Loucy (cell line): ENCODE measurements at regions not wholly inside any gene's neighbourhood (a gene's known extent, or its start where the extent isn't known, plus 50 kb on each side); places are given as distances from the start of the nearest gene placed in this dataset.
"Not testable (repeated sequence)": the region's sequence is repeated elsewhere in the genome, so short reads cannot be mapped to it uniquely, and the experiment has no call there.

ENCODE experiments used
- H2AFZ ChIP-seq: fragments of 200-600 bp; sonication (generic); 2 replicates; pipeline ENCODE4 v1.6.0; 2016; ENCODE audit warnings: antibody characterized with exemption, mild to moderate bottlenecking, low read length, moderate library complexity
- H3F3A ChIP-seq: fragments of 200-600 bp; 2 replicates; pipeline ENCODE4 v1.6.0; 2016; ENCODE audit warnings: antibody characterized with exemption, low read depth, mild to moderate bottlenecking
- H3K27me3 ChIP-seq: fragments of 200-600 bp; sonication (generic); 2 replicates; pipeline ENCODE4 v1.6.1; 2014; ENCODE audit warnings: low read length, mild to moderate bottlenecking; ENCODE audit not compliant: insufficient read depth, poor library complexity, severe bottlenecking
- H3K36me3 ChIP-seq: fragments of 200-600 bp; sonication (generic); 2 replicates; pipeline ENCODE4 v1.6.1; 2016; ENCODE audit warnings: low read length; ENCODE audit not compliant: insufficient read depth
- H3K4me1 ChIP-seq: fragments of 200-600 bp; sonication (generic); 2 replicates; pipeline ENCODE4 v1.5.1; 2014; ENCODE audit warnings: low read length, mild to moderate bottlenecking; ENCODE audit not compliant: insufficient read depth, poor library complexity, severe bottlenecking
- H3K4me2 ChIP-seq: fragments of 200-600 bp; sonication (generic); 2 replicates; pipeline ENCODE4 v1.6.0; 2014; ENCODE audit warnings: antibody characterized with exemption, low read length, low read depth, mild to moderate bottlenecking; ENCODE audit not compliant: poor library complexity, severe bottlenecking
- H3K4me3 ChIP-seq: fragments of 200-600 bp; sonication (generic); 2 replicates; pipeline ENCODE4 v1.5.1; 2014; ENCODE audit warnings: low read length, mild to moderate bottlenecking, mixed read lengths; ENCODE audit not compliant: poor library complexity, severe bottlenecking
- H3K79me2 ChIP-seq: fragments of 200-600 bp; sonication (generic); 2 replicates; pipeline ENCODE4 v1.6.1; 2014; ENCODE audit warnings: low read length; ENCODE audit not compliant: insufficient read depth
- H3K9ac ChIP-seq: fragments of 200-600 bp; sonication (generic); 2 replicates; pipeline ENCODE4 v1.6.0; 2014; ENCODE audit warnings: mild to moderate bottlenecking, low read depth, low read length, moderate library complexity; ENCODE audit not compliant: poor library complexity, severe bottlenecking
- H3K9me2 ChIP-seq: fragments of 200-600 bp; sonication (generic); replicated peaks from 2 replicates; pipeline ENCODE4 v1.6.1; 2016; ENCODE audit warnings: low read depth, low read length, mixed read lengths
- H3K9me3 ChIP-seq: fragments of 200-600 bp; sonication (generic); 2 replicates; pipeline ENCODE4 v1.6.1; 2014; ENCODE audit warnings: mild to moderate bottlenecking, antibody characterized with exemption, low read length, low read depth; ENCODE audit not compliant: insufficient read depth
- H4K20me1 ChIP-seq: fragments of 200-600 bp; sonication (generic); 2 replicates; pipeline ENCODE4 v1.6.0; 2014; ENCODE audit warnings: antibody characterized with exemption, low read length, mild to moderate bottlenecking; ENCODE audit not compliant: insufficient read depth, poor library complexity, severe bottlenecking
- CTCF ChIP-seq: fragments of 200-600 bp; sonication (generic); conservative IDR thresholded peaks from 2 replicates; pipeline ENCODE4 v1.5.1; 2014; ENCODE audit warnings: mild to moderate bottlenecking, antibody characterized with exemption, low read length
- EZH2phosphoT487 ChIP-seq: fragments of 200-600 bp; IDR thresholded peaks from 2 replicates; pipeline ENCODE4 v1.6.1; 2018; ENCODE audit warnings: antibody characterized with exemption, mild to moderate bottlenecking, moderate library complexity, borderline replicate concordance

GRCh38 chr21:20186186-20186585, 812.0 kb upstream of the NCAM2 start:
- H3K4me3 ChIP-seq, result no peak overlapping the region
- H3K4me1 ChIP-seq, result no peaks in the 10 kb centered on the region
- no peaks in the 10 kb centered on the region for H3K9me2 ChIP-seq
- no peaks in the 10 kb centered on the region for H3K27me3 ChIP-seq
- H3K79me2 ChIP-seq, result no peaks in the 10 kb centered on the region
- H3F3A ChIP-seq, result no peaks in the 10 kb centered on the region
- H3K36me3 ChIP-seq, result no peaks in the 10 kb centered on the region
- H4K20me1 ChIP-seq, result no peaks in the 10 kb centered on the region
- TF ChIP-seq CTCF, result no peak
- TF ChIP-seq EZH2phosphoT487, result no peak
- H2AFZ ChIP-seq, result no peak overlapping the region
- H3K9ac ChIP-seq, result no peak overlapping the region
- H3K9me3 ChIP-seq, result 0 out of 2 replicates have a peak, but pooled peaks cover 2% of the 10 kb centered on the region
- H3K4me2 ChIP-seq, result no peak overlapping the region

GRCh38 chr21:20187028-20187427, 811.2 kb upstream of the NCAM2 start:
- Histone ChIP-seq H3K4me3 (no peak overlapping the region), H2AFZ (no peak overlapping the region), H3K9ac (no peak overlapping the region), H3F3A (no peaks in the 10 kb centered on the region), H3K79me2 (no peaks in the 10 kb centered on the region), H3K27me3 (no peaks in the 10 kb centered on the region), H3K36me3 (no peaks in the 10 kb centered on the region), H3K4me1 (no peaks in the 10 kb centered on the region), H4K20me1 (no peaks in the 10 kb centered on the region), H3K9me2 (no peaks in the 10 kb centered on the region), H3K9me3 (0 out of 2 replicates have a peak, but pooled peaks cover 2% of the 10 kb centered on the region), H3K4me2 (no peak overlapping the region)
- no peak for TF ChIP-seq EZH2phosphoT487
- no peak for TF ChIP-seq CTCF

GRCh38 chr21:20201323-20201722, 796.9 kb upstream of the NCAM2 start:
- H3K36me3 ChIP-seq, H3K27me3 ChIP-seq, H2AFZ ChIP-seq, H3K4me1 ChIP-seq, H3F3A ChIP-seq, H3K9me3 ChIP-seq, H3K79me2 ChIP-seq, H3K9me2 ChIP-seq, H4K20me1 ChIP-seq, H3K4me3 ChIP-seq, H3K4me2 ChIP-seq, H3K9ac ChIP-seq: not testable (repeated sequence)

- Histone ChIP-seq H4K20me1 (no peaks in the 10 kb centered on the region), H3K9me3 (no peaks in the 10 kb centered on the region), H3K4me1 (no peaks in the 10 kb centered on the region), H3K27me3 (no peaks in the 10 kb centered on the region), H3K79me2 (no peaks in the 10 kb centered on the region), H3K4me3 (no peak overlapping the region), H3K9ac (no peak overlapping the region), H2AFZ (no peak overlapping the region), H3K9me2 (no peaks in the 10 kb centered on the region), H3F3A (no peaks in the 10 kb centered on the region), H3K36me3 (no peaks in the 10 kb centered on the region), H3K4me2 (no peak overlapping the region)
- TF ChIP-seq CTCF (no peak), EZH2phosphoT487 (no peak)
Measured at GRCh38 chr21:20207335-20207734, 790.9 kb upstream of the NCAM2 start.
